PC-9 (cell line): ENCODE measurements at regions not wholly inside any gene's neighbourhood (a gene's known extent, or its start where the extent isn't known, plus 50 kb on each side); places are given as distances from the start of the nearest gene placed in this dataset.
A peak's percentile ranks its signal among the peaks of the same experiment; 100 is the strongest.

ENCODE experiments used
- BruUV-seq: library from RNA; stranded (reverse); fragments of 400-500 nt; replicated peaks from 2 replicates; lab custom pipeline; 2021; lab: Mats Ljungman, UMichigan
- CTCF ChIA-PET: fragments of 300-600 bp; sonication (Branson Sonifier 250); formaldehyde crosslinking; loops from one replicate; lab custom pipeline; 2022; ENCODE audit warnings: antibody characterized with exemption; lab: Charles Lee
- POLR2A ChIA-PET: fragments of 300-600 bp; sonication (Branson Sonifier 250); formaldehyde crosslinking; loops from one replicate; lab custom pipeline; 2022; ENCODE audit warnings: antibody characterized with exemption; ENCODE audit not compliant: unreplicated experiment; lab: Charles Lee
- DNase-seq, 2 experiments: peaks; one replicate each; pipeline versions ENCODE4 v3.0.0 to v3.0.0-alpha.2; 2015 to 2022; ENCODE audit warnings: mixed read lengths in 1 of 2
- H2AFZ ChIP-seq: fragments of 200-600 bp; sonication (generic); 2 replicates; pipeline ENCODE4 v1.8.1; 2017; ENCODE audit warnings: antibody characterized with exemption
- H3F3A ChIP-seq: fragments of 200-600 bp; sonication (generic); 2 replicates; pipeline ENCODE4 v1.8.1; 2017; ENCODE audit warnings: antibody characterized with exemption, mild to moderate bottlenecking, low read depth; ENCODE audit not compliant: insufficient read depth
- H3K27ac ChIP-seq: fragments of 200-600 bp; sonication (generic); 2 replicates; pipeline ENCODE4 v1.6.1; 2016; ENCODE audit warnings: mixed run types
- H3K27me3 ChIP-seq: fragments of 200-600 bp; sonication (generic); 2 replicates; pipeline ENCODE4 v1.6.1; 2016; ENCODE audit warnings: low read depth, mixed run types; ENCODE audit not compliant: insufficient read depth
- H3K36me3 ChIP-seq: fragments of 200-600 bp; sonication (generic); 2 replicates; pipeline ENCODE4 v1.6.1; 2016; ENCODE audit warnings: low read depth, mixed run types
- H3K4me1 ChIP-seq: fragments of 200-600 bp; sonication (generic); replicated peaks from 2 replicates; pipeline ENCODE4 v1.6.1; 2016; ENCODE audit warnings: mixed run types; ENCODE audit not compliant: insufficient read depth
- H3K4me2 ChIP-seq: fragments of 200-600 bp; sonication (generic); 2 replicates; pipeline ENCODE4 v1.6.1; 2017; ENCODE audit warnings: mixed run types
- H3K4me3 ChIP-seq: fragments of 200-600 bp; sonication (generic); 2 replicates; pipeline ENCODE4 v1.6.1; 2016; ENCODE audit warnings: mixed run types
- H3K79me2 ChIP-seq: fragments of 200-600 bp; sonication (generic); 2 replicates; pipeline ENCODE4 v1.6.1; 2017; ENCODE audit warnings: low read depth, mixed run types
- H3K9me2 ChIP-seq: fragments of 200-600 bp; sonication (generic); 2 replicates; pipeline ENCODE4 v1.8.1; 2017; ENCODE audit warnings: mild to moderate bottlenecking; ENCODE audit not compliant: insufficient read depth
- H3K9me3 ChIP-seq: fragments of 200-600 bp; sonication (generic); 2 replicates; pipeline ENCODE4 v1.8.1; 2016; ENCODE audit warnings: low read depth; ENCODE audit not compliant: insufficient read depth
- H4K20me1 ChIP-seq: fragments of 200-600 bp; sonication (generic); 2 replicates; pipeline ENCODE4 v1.8.1; 2017; ENCODE audit not compliant: insufficient read depth
- EZH2 ChIP-seq: fragments of 200-600 bp; sonication (generic); IDR thresholded peaks from 2 replicates; pipeline ENCODE4 v1.8.0; 2017; ENCODE audit warnings: antibody characterized with exemption, low read depth
- intact Hi-C: fragments of 100-400 bp; cut with micrococcal nuclease; formaldehyde crosslinking; loops from one replicate; pipeline ENCODE4 v1.10.0; 2022; ENCODE audit not compliant: unreplicated experiment
- TF ChIP-seq, protein P1 (sequence below): fragments of 200-600 bp; sonication (generic); conservative IDR thresholded peaks from 2 replicates; pipeline ENCODE4 v1.6.1; 2017; ENCODE audit warnings: mixed run types, antibody characterized with exemption, mild to moderate bottlenecking, moderate library complexity

DNA sequence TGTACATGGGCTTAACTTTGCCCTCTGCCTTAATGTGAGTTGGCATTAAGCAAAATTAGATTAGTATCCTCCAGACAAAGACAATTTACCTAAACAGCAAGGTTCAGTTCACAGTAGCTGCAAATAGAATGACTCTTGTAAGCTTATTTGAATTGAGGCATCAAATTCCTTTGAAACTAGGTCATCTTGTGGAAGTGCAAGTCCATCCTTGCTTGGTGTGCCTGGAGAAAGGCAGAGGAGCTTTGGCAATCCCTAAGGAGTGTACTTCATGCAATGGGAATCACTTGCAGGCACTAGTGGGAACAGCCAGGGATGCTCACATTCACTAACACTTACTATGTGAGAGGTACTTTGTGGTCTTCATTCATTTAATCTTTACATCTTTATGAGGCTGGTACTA is 118.3 kb downstream of the DRD1 start:
- no peak for DNase-seq

DNA sequence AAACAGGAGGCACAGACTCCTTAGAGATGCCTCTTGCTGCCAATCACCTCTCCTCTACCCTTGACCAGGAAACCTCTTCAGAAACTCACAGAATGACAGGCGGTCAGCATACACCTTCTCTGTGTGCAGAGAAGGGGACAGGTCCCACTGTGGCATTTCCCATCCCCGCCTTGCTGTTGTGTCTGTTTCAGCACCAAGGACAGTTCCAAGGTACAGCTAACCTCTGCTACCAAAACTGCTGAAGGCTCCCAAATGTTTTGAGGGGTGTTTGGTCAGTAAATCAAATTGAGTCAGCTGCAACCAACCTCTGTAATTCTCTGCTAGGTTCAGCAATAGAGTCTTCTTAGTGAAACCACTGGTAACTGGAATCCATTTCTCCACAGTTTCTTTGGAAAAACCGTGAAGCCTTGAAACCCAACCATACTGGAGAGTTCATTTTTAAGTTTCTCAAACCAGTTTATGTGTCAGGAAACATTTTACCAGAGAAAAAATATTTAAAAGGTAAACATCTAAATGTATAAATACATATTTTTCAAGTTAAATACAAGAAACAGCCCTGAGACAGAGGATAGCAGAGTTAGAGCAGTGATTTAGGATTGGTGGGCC is 122.0 kb downstream of the DRD1 start:
- Histone ChIP-seq H3K4me2 (no peak overlapping the region), H3K9me3 (no peaks in the 10 kb centered on the region), H3K36me3 (no peaks in the 10 kb centered on the region), H3K4me1 (no peaks in the 10 kb centered on the region), H3K79me2 (no peaks in the 10 kb centered on the region), H3K27me3 (no peaks in the 10 kb centered on the region), H3K27ac (no peak overlapping the region), H2AFZ (no peak overlapping the region), H3K9me2 (no peaks in the 10 kb centered on the region), H4K20me1 (no peaks in the 10 kb centered on the region), H3F3A (no peaks in the 10 kb centered on the region), H3K4me3 (no peak overlapping the region)
- peak; percentile 14 to 37 for DNase-seq
- CTCF ChIA-PET = no interaction called here
- POLR2A ChIA-PET = no interaction called here
- BruUV-seq = no TSS peak
- intact Hi-C loops = no loop called here
- TF ChIP-seq, protein P1, sequence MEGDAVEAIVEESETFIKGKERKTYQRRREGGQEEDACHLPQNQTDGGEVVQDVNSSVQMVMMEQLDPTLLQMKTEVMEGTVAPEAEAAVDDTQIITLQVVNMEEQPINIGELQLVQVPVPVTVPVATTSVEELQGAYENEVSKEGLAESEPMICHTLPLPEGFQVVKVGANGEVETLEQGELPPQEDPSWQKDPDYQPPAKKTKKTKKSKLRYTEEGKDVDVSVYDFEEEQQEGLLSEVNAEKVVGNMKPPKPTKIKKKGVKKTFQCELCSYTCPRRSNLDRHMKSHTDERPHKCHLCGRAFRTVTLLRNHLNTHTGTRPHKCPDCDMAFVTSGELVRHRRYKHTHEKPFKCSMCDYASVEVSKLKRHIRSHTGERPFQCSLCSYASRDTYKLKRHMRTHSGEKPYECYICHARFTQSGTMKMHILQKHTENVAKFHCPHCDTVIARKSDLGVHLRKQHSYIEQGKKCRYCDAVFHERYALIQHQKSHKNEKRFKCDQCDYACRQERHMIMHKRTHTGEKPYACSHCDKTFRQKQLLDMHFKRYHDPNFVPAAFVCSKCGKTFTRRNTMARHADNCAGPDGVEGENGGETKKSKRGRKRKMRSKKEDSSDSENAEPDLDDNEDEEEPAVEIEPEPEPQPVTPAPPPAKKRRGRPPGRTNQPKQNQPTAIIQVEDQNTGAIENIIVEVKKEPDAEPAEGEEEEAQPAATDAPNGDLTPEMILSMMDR = no peak
- TF ChIP-seq EZH2 = no peak

More for the DNA sequence above, 118.3 kb downstream of the DRD1 start:
- no peaks in the 10 kb centered on the region for H4K20me1 ChIP-seq
- H3K4me1 ChIP-seq = no peaks in the 10 kb centered on the region
- CTCF ChIA-PET = no interaction called here
- no peaks in the 10 kb centered on the region for H3K9me3 ChIP-seq
- no peaks in the 10 kb centered on the region for H3K79me2 ChIP-seq
- no peaks in the 10 kb centered on the region for H3K36me3 ChIP-seq
- intact Hi-C loops = no loop called here
- H3K9me2 ChIP-seq = no peaks in the 10 kb centered on the region
- no peak overlapping the region for H3K4me3 ChIP-seq
- H3K4me2 ChIP-seq = no peak overlapping the region
- no peak overlapping the region for H2AFZ ChIP-seq
- POLR2A ChIA-PET = no interaction called here
- no TSS peak for BruUV-seq
- TF ChIP-seq, protein P1 = no peak
- no peak for TF ChIP-seq EZH2
- H3K27me3 ChIP-seq = no peaks in the 10 kb centered on the region; the same call in 1 of the 2 replicates
- H3F3A ChIP-seq = no peaks in the 10 kb centered on the region
- no peak overlapping the region for H3K27ac ChIP-seq

DNA sequence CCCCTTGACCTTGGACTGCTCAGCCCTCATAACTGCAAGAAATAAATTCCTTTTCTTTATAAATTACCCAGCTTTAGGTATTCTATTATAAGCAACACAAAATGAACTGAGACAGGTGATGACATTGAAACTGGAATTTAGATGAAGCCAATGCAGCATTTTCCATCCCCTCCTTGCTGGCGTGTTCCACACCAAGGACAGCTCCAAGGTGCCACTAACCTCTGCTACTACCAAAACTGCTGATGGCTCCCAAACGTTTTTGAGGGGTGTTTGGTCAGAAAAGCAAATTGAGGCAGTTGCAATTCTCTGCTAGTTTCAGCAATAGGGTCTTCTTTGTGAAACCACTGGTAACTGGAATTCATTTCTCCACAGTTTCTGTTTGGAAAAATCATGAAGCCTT is 124.8 kb downstream of the DRD1 start:
- BruUV-seq = no TSS peak
- no peaks in the 10 kb centered on the region for H4K20me1 ChIP-seq
- no peak for DNase-seq
- no peak overlapping the region for H2AFZ ChIP-seq
- H3K36me3 ChIP-seq = no peaks in the 10 kb centered on the region
- intact Hi-C loops = no loop called here
- no peak overlapping the region for H3K27ac ChIP-seq
- H3F3A ChIP-seq = no peaks in the 10 kb centered on the region
- H3K4me2 ChIP-seq = no peak overlapping the region
- no peak overlapping the region for H3K4me3 ChIP-seq
- H3K4me1 ChIP-seq = no peaks in the 10 kb centered on the region
- H3K27me3 ChIP-seq = no peaks in the 10 kb centered on the region
- no peaks in the 10 kb centered on the region; the same call in 1 of the 2 replicates for H3K9me3 ChIP-seq
- POLR2A ChIA-PET = no interaction called here
- no peaks in the 10 kb centered on the region for H3K9me2 ChIP-seq
- no peak for TF ChIP-seq EZH2
- TF ChIP-seq, protein P1 = no peak
- CTCF ChIA-PET = no interaction called here
- H3K79me2 ChIP-seq = no peaks in the 10 kb centered on the region
